H1 (cell line): ENCODE measurements at regions not wholly inside any gene's neighbourhood (a gene's known extent, or its start where the extent isn't known, plus 50 kb on each side); places are given as distances from the start of the nearest gene placed in this dataset.

Experiments used
- CTCF ChIA-PET: fragments of 300-600 bp; sonication (Branson Sonifier 250); formaldehyde crosslinking; loops from one replicate; lab custom pipeline; 2021; ENCODE audit not compliant: partially characterized antibody; lab: Charles Lee
- POLR2A ChIA-PET: fragments of 300-600 bp; sonication (Branson Sonifier 250); formaldehyde crosslinking; loops from one replicate; lab custom pipeline; 2021; ENCODE audit warnings: inconsistent platforms; ENCODE audit not compliant: partially characterized antibody; lab: Charles Lee
- DNase-seq, 2 experiments: peaks; one replicate each; pipeline versions ENCODE4 v3.0.0 to v3.0.0-alpha.2; 2010 to 2022; ENCODE audit warnings: low spot score in 2 of 2, low read depth in 1 of 2, mixed read lengths in 1 of 2
- FAIRE-seq: peaks from 2 replicates; lab custom pipeline; 2011; peaks lifted over from hg19 to GRCh38; lab: Jason Lieb, UNC
- H2AFZ ChIP-seq: 2 replicates; pipeline ENCODE4 v1.8.1; 2012; ENCODE audit warnings: low read length, inconsistent platforms
- H2AK5ac ChIP-seq: 2 replicates; pipeline ENCODE4 v1.6.1; 2013; ENCODE audit warnings: low read depth, low read length
- H2BK120ac ChIP-seq: replicated peaks from 2 replicates; pipeline ENCODE3; 2013; ENCODE audit warnings: low read depth, low read length, inconsistent platforms
- H2BK12ac ChIP-seq: 2 replicates; pipeline ENCODE4 v1.6.1; 2013; ENCODE audit warnings: low read depth, low read length
- H2BK15ac ChIP-seq: 2 replicates; pipeline ENCODE4 v1.6.1; 2013; ENCODE audit warnings: low read length
- H2BK20ac ChIP-seq: 2 replicates; pipeline ENCODE4 v1.6.1; 2013; ENCODE audit warnings: low read length
- H2BK5ac ChIP-seq: 2 replicates; pipeline ENCODE4 v1.6.1; 2013; ENCODE audit warnings: low read depth, low read length
- H3K14ac ChIP-seq: 2 replicates; pipeline ENCODE4 v1.6.1; 2013; ENCODE audit warnings: inconsistent platforms; ENCODE audit not compliant: insufficient read length
- H3K18ac ChIP-seq: 2 replicates; pipeline ENCODE4 v1.6.1; 2013; ENCODE audit warnings: low read length; ENCODE audit errors: extremely low read depth
- H3K23ac ChIP-seq: 2 replicates; pipeline ENCODE4 v1.6.1; 2013; ENCODE audit warnings: inconsistent platforms; ENCODE audit not compliant: insufficient read length
- H3K23me2 ChIP-seq: 2 replicates; pipeline ENCODE4 v1.6.1; 2013; ENCODE audit warnings: low read depth, low read length
- H3K27ac ChIP-seq: 2 replicates; pipeline ENCODE4 v1.6.1; 2011; ENCODE audit warnings: low read depth, low read length, inconsistent platforms
- H3K27me3 ChIP-seq, 4 experiments: replicated peaks in 1 of 4; 1 replicate in 1 of 4; 2 replicates in 3 of 4; pipeline versions ENCODE4 v1.6.1 to v1.8.1; 2011 to 2013; ENCODE audit warnings: low read length in 3 of 4, mild to moderate bottlenecking in 3 of 4, inconsistent platforms in 2 of 4, mixed read lengths in 2 of 4, moderate library complexity in 1 of 4; ENCODE audit not compliant: control insufficient read depth in 3 of 4, insufficient read depth in 3 of 4; ENCODE audit errors: extremely low read depth in 1 of 4
- H3K36me3 ChIP-seq, 4 experiments: 2 replicates each; pipeline versions ENCODE4 v1.6.1 to v1.8.1; 2011 to 2013; ENCODE audit warnings: mild to moderate bottlenecking in 4 of 4, low read length in 3 of 4, moderate library complexity in 2 of 4, control low read depth in 1 of 4, inconsistent platforms in 1 of 4; ENCODE audit not compliant: insufficient read depth in 4 of 4, control insufficient read depth in 2 of 4
- H3K4ac ChIP-seq: replicated peaks from 2 replicates; pipeline ENCODE3; 2013; ENCODE audit warnings: low read length, low read depth, mixed read lengths, inconsistent platforms; ENCODE audit not compliant: insufficient read length
- H3K4me1 ChIP-seq, 4 experiments: replicated peaks in 1 of 4; 1 replicate in 1 of 4; 2 replicates in 3 of 4; pipeline versions ENCODE4 v1.6.1 to v1.8.1; 2011 to 2013; ENCODE audit warnings: low read length in 3 of 4, inconsistent platforms in 2 of 4, mixed read lengths in 1 of 4; ENCODE audit not compliant: insufficient read depth in 4 of 4, control insufficient read depth in 3 of 4
- H3K4me2 ChIP-seq, 2 experiments: 2 replicates each; pipeline versions ENCODE4 v1.6.1 to v1.8.1; 2011 to 2013; ENCODE audit warnings: low read depth in 2 of 2, low read length in 2 of 2, control low read depth in 1 of 2, inconsistent platforms in 1 of 2, mild to moderate bottlenecking in 1 of 2; ENCODE audit not compliant: insufficient read depth in 1 of 2
- H3K4me3 ChIP-seq, 4 experiments: fragments of 200-600, 300-600 bp in 1 of 4; sonication (generic), shearing (Covaris generic), sonication (Bioruptor Twin) in 1 of 4; 2 replicates each; pipeline versions ENCODE4 v1.5.1 to v1.8.1; 2011 to 2016; ENCODE audit warnings: low read length in 4 of 4, low read depth in 3 of 4, control low read depth in 2 of 4, inconsistent platforms in 2 of 4, mild to moderate bottlenecking in 2 of 4, mixed read lengths in 1 of 4, moderate library complexity in 1 of 4; ENCODE audit not compliant: insufficient read depth in 2 of 4; ENCODE audit errors: extremely low read depth in 1 of 4
- H3K56ac ChIP-seq: replicated peaks from 2 replicates; pipeline ENCODE3; 2013; ENCODE audit warnings: low read depth, mild to moderate bottlenecking, mixed read lengths, low read length, inconsistent platforms; ENCODE audit not compliant: insufficient read length
- H3K79me1 ChIP-seq: 2 replicates; pipeline ENCODE4 v1.6.1; 2013; ENCODE audit warnings: low read depth, low read length, control low read depth
- H3K79me2 ChIP-seq, 2 experiments: 2 replicates each; pipeline versions ENCODE4 v1.6.1 to v1.8.1; 2012 to 2013; ENCODE audit warnings: low read length in 2 of 2, mild to moderate bottlenecking in 2 of 2, inconsistent platforms in 1 of 2; ENCODE audit not compliant: insufficient read depth in 2 of 2, control insufficient read depth in 1 of 2
- H3K9ac ChIP-seq, 4 experiments: replicated peaks in 1 of 4; 1 replicate in 1 of 4; 2 replicates in 3 of 4; pipeline versions ENCODE4 v1.6.1 to v1.8.1; 2011 to 2013; ENCODE audit warnings: low read depth in 3 of 4, low read length in 3 of 4, control low read depth in 2 of 4, mild to moderate bottlenecking in 2 of 4, moderate library complexity in 2 of 4, inconsistent platforms in 1 of 4; ENCODE audit errors: extremely low read depth in 1 of 4
- H3K9me3 ChIP-seq, 2 experiments: 2 replicates each; pipeline versions ENCODE4 v1.6.1 to v1.8.1; 2012 to 2013; ENCODE audit warnings: mild to moderate bottlenecking in 2 of 2, moderate library complexity in 2 of 2, control low read depth in 1 of 2, inconsistent platforms in 1 of 2, low read depth in 1 of 2, low read length in 1 of 2, mixed read lengths in 1 of 2; ENCODE audit not compliant: insufficient read depth in 2 of 2
- H4K20me1 ChIP-seq, 2 experiments: replicated peaks in 1 of 2; 2 replicates each; pipeline versions ENCODE3 to v1.8.1; 2011 to 2013; ENCODE audit warnings: inconsistent platforms in 2 of 2, low read length in 2 of 2, mild to moderate bottlenecking in 1 of 2; ENCODE audit not compliant: insufficient read depth in 2 of 2, control insufficient read depth in 1 of 2
- H4K5ac ChIP-seq: 2 replicates; pipeline ENCODE4 v1.6.1; 2013; ENCODE audit warnings: low read length, low read depth, mixed read lengths, inconsistent platforms; ENCODE audit not compliant: insufficient read length
- H4K8ac ChIP-seq: 2 replicates; pipeline ENCODE4 v1.8.0; 2013; ENCODE audit warnings: mild to moderate bottlenecking, moderate library complexity, low read length, inconsistent platforms; ENCODE audit not compliant: insufficient read depth; ENCODE audit errors: extremely low read depth
- H4K91ac ChIP-seq: replicated peaks from 2 replicates; pipeline ENCODE3; 2013; ENCODE audit warnings: low read length, mixed read lengths, inconsistent platforms; ENCODE audit not compliant: insufficient read length
- EGR1 ChIP-seq: IDR thresholded peaks from 2 replicates; pipeline ENCODE4 v1.6.1; 2011; ENCODE audit warnings: low read depth, low read length, borderline replicate concordance
- KDM1A ChIP-seq: fragments of 200-600, 300-600 bp; sonication (generic); IDR thresholded peaks from 2 replicates; pipeline ENCODE4 v1.7.1; 2016; ENCODE audit warnings: mild to moderate bottlenecking, low read length, borderline replicate concordance
- KDM4A ChIP-seq: IDR thresholded peaks from one replicate; pipeline ENCODE4 v1.7.1; 2012; ENCODE audit warnings: low read depth, mild to moderate bottlenecking, moderate library complexity, low read length, inconsistent platforms; ENCODE audit not compliant: severe bottlenecking
- PHF8 ChIP-seq: fragments of 200-600 bp; sonication (generic); conservative IDR thresholded peaks from 2 replicates; pipeline ENCODE4 v1.7.1; 2012; ENCODE audit warnings: low read depth, mild to moderate bottlenecking, inconsistent platforms, low read length, moderate library complexity
- SAP30 ChIP-seq: fragments of 300-600 bp; sonication (generic); IDR thresholded peaks from 2 replicates; pipeline ENCODE4 v1.7.1; 2012; ENCODE audit warnings: low read length, moderate library complexity, mild to moderate bottlenecking, inconsistent platforms; ENCODE audit not compliant: insufficient read depth, insufficient replicate concordance
- SP2 ChIP-seq: IDR thresholded peaks from 2 replicates; pipeline ENCODE4 v1.6.1; 2012; ENCODE audit warnings: mild to moderate bottlenecking, low read length, inconsistent platforms
- TAF7 ChIP-seq: optimal IDR thresholded peaks from 2 replicates; pipeline ENCODE3; 2011; ENCODE audit warnings: low read depth, mild to moderate bottlenecking, inconsistent platforms, low read length, moderate library complexity, borderline replicate concordance
- ZNF274 ChIP-seq: IDR thresholded peaks from 2 replicates; pipeline ENCODE4 v1.7.0; 2012; ENCODE audit warnings: low read length, borderline replicate concordance; ENCODE audit errors: extremely low read depth
- WGBS, 2 experiments: shearing (Covaris generic) in 1 of 2; methylation state at CpG; one replicate each; pipeline versions ENCODE4 v1.1.6 to v1.1.7; 2013 to 2015; ENCODE audit warnings: low lambda C conversion rate in 2 of 2, mixed read lengths in 2 of 2, inconsistent platforms in 1 of 2, low coverage in 1 of 2, missing lambda C conversion rate in 1 of 2; ENCODE audit not compliant: insufficient replicate concordance in 2 of 2, insufficient coverage in 1 of 2, insufficient read length in 1 of 2; ENCODE audit errors: extremely low coverage in 1 of 2, missing lambda C conversion rate in 1 of 2; 5-methylcytosine and 5-hydroxymethylcytosine counted together
- TF ChIP-seq, protein P1 (sequence below): IDR thresholded peaks from 2 replicates; pipeline ENCODE4 v1.6.1; 2012; ENCODE audit warnings: low read length, inconsistent platforms

DNA sequence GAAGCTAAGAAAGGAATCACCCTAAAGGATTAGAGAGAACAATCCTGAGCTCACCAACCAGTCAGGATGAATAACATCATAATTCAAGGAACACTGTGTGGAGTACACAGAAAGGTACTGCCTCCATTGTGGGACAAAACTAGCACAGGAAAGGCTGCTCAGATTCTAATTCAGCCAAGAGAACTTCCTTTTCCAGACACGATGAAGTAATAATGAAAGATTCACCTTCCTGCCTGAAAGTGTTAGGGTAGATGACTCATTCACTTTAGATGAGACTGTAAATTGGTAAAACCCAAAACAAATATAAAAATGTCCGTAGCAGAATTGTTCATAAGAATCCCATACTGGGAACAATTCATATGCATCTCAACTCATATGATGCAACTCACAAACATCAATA is 167.2 kb downstream of the CDC14C start:
- H3K4me2 ChIP-seq = no peak overlapping the region
- H3K4me1 ChIP-seq = peaks cover 0 to 17% (median under 1%) of the 10 kb centered on the region in 4 experiments; a peak in 2 of 7 replicates
- FAIRE-seq = no peak
- H3K9me3 ChIP-seq = no peaks in the 10 kb centered on the region
- H4K20me1 ChIP-seq = no peaks in the 10 kb centered on the region
- no peak overlapping the region for H3K9ac ChIP-seq
- no peaks in the 10 kb centered on the region for H3K23me2 ChIP-seq
- no peak overlapping the region for H4K5ac ChIP-seq
- no peak overlapping the region for H3K14ac ChIP-seq
- no peaks in the 10 kb centered on the region for H3K36me3 ChIP-seq
- no peaks in the 10 kb centered on the region for H3K79me2 ChIP-seq
- 76% methylated on average over 2 of the region's 2 CpGs; no CpG with 5 or more reads in 1 of the 2 experiments for WGBS, 2 experiments
- POLR2A ChIA-PET = interaction anchor here (1.6 kb wide), 1 partner anchor 10 kb away, joined by 8 read pairs; no protein-coding TSS in a partner anchor
- no peak overlapping the region for H4K8ac ChIP-seq
- DNase-seq = no peak
- no peak overlapping the region for H3K27ac ChIP-seq
- no peak overlapping the region for H3K4ac ChIP-seq
- H4K91ac ChIP-seq = no peak overlapping the region
- no peak overlapping the region for H3K4me3 ChIP-seq
- 0 out of 2 replicates have a peak overlapping the region, but pooled peaks have one; percentile 64 for H3K18ac ChIP-seq
- H2BK15ac ChIP-seq = no peak overlapping the region
- H2AFZ ChIP-seq = peak overlapping the region; percentile 30; the same call in 1 of the 2 replicates
- H3K79me1 ChIP-seq = no peaks in the 10 kb centered on the region
- no peak overlapping the region for H3K56ac ChIP-seq
- H2AK5ac ChIP-seq = no peak overlapping the region
- peak overlapping the region; percentile 14 for H2BK120ac ChIP-seq
- peak overlapping the region; percentile 36; the same call in 1 of the 2 replicates for H2BK5ac ChIP-seq
- no peak overlapping the region for H3K23ac ChIP-seq
- H2BK20ac ChIP-seq = peak overlapping the region; percentile 98
- peak overlapping the region; percentile 45; the same call in 1 of the 2 replicates for H2BK12ac ChIP-seq
- no peaks in the 10 kb centered on the region for H3K27me3 ChIP-seq
- CTCF ChIA-PET = no interaction called here
- TF ChIP-seq KDM1A (no peak), EGR1 (no peak), KDM4A (no peak), PHF8 (no peak), ZNF274 (no peak), SAP30 (no peak), TAF7 (no peak), SP2 (no peak)
- TF ChIP-seq, protein P1, sequence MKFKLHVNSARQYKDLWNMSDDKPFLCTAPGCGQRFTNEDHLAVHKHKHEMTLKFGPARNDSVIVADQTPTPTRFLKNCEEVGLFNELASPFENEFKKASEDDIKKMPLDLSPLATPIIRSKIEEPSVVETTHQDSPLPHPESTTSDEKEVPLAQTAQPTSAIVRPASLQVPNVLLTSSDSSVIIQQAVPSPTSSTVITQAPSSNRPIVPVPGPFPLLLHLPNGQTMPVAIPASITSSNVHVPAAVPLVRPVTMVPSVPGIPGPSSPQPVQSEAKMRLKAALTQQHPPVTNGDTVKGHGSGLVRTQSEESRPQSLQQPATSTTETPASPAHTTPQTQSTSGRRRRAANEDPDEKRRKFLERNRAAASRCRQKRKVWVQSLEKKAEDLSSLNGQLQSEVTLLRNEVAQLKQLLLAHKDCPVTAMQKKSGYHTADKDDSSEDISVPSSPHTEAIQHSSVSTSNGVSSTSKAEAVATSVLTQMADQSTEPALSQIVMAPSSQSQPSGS = no peak
